Tibial nerve (tissue), 4 donors: ENCODE measurements at regions not wholly inside any gene's neighbourhood (a gene's known extent, or its start where the extent isn't known, plus 50 kb on each side); places are given as distances from the start of the nearest gene placed in this dataset.
A peak's percentile ranks its signal among the peaks of the same experiment; 100 is the strongest.

Experiments used
- DNase-seq, 2 donors: peaks; one replicate each; pipeline ENCODE4 v3.0.0-alpha.2; 2019; ENCODE audit warnings: low spot score in 2 of 2
- H3K27ac ChIP-seq, 4 donors: fragments of 200-600 bp; sonication (generic) in 3 of 4; one replicate each; pipeline ENCODE4 v1.5.1; 2017 to 2019; ENCODE audit warnings: mild to moderate bottlenecking in 1 of 4
- H3K27me3 ChIP-seq, 2 donors: fragments of 200-600 bp; sonication (generic) in 1 of 2; one replicate each; pipeline versions ENCODE4 v1.5.1 to v1.6.0; 2017 to 2019
- H3K36me3 ChIP-seq, 3 donors: fragments of 200-600 bp; sonication (generic); one replicate each; pipeline ENCODE4 v1.5.1; 2018 to 2019
- H3K4me1 ChIP-seq, 4 donors: fragments of 200-600 bp; sonication (generic) in 3 of 4; one replicate each; pipeline ENCODE4 v1.5.1; 2017 to 2019
- H3K4me3 ChIP-seq, 4 donors: fragments of 200-600 bp; sonication (generic) in 3 of 4; one replicate each; pipeline ENCODE4 v1.5.1; 2017 to 2019; ENCODE audit warnings: mild to moderate bottlenecking in 1 of 4, moderate library complexity in 1 of 4
- H3K9me3 ChIP-seq, 4 donors: fragments of 200-600 bp; sonication (generic) in 3 of 4; one replicate each; pipeline ENCODE4 v1.5.1; 2017 to 2019
- CTCF ChIP-seq, 5 experiments: fragments of 200-600 bp in 3 of 5; fragments of 450-650 bp in 2 of 5; sonication (generic) in 3 of 5; IDR thresholded peaks; one replicate each; pipeline ENCODE4 v1.5.1; 2016 to 2019; ENCODE audit warnings: antibody characterized with exemption in 5 of 5, mild to moderate bottlenecking in 3 of 5, moderate library complexity in 2 of 5
- EP300 ChIP-seq, 2 donors: sonication (generic); formaldehyde crosslinking; IDR thresholded peaks; one replicate each; pipeline ENCODE4 v1.6.1; 2017; ENCODE audit warnings: antibody characterized with exemption in 2 of 2, mild to moderate bottlenecking in 1 of 2
- POLR2A ChIP-seq, 2 donors: fragments of 450-650 bp; IDR thresholded peaks; one replicate each; pipeline ENCODE4 v1.6.1; 2017; ENCODE audit warnings: antibody characterized with exemption in 2 of 2, mild to moderate bottlenecking in 2 of 2, moderate library complexity in 2 of 2
- WGBS, 2 donors: methylation state at CpG; one replicate each; pipeline ENCODE4 v1.1.5; 2018; 5-methylcytosine and 5-hydroxymethylcytosine counted together

GRCh38 chr11:103749158-103749557 lies 287.3 kb upstream of the DDI1 start:
- Histone ChIP-seq H3K9me3 (peaks cover 0 to 29% (median 4%) of the 10 kb centered on the region in 4 donors), H3K27ac (no peak overlapping the region), H3K36me3 (no peaks in the 10 kb centered on the region), H3K4me1 (no peaks in the 10 kb centered on the region), H3K4me3 (no peak overlapping the region), H3K27me3 (no peaks in the 10 kb centered on the region)
- no peak for DNase-seq
- WGBS, 2 donors = 55 to 63% methylated on average over 1 of the region's 1 CpG
- no peak for TF ChIP-seq POLR2A (IDR thresholded peaks at IDR 0.05)

DNA sequence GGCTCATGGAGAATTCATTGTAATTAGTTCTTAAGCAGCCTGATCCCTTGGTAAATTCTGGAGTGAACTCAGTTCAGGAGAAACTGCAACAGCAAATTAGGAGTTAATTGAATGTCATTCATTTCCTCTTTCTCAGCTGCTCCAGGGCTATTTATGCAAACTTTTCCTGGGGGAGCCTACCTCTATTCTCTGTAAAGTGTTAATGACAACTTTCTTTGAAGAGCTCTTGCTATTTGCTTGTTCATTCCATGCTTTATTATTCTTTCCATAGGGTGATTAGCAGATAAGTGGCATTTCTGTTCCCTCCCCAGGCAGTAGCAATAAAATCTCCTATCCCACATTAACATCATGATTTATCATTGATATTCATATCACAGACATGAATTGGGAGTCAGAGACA lies 267.6 kb upstream of the DDI1 start:
- no peaks in the 10 kb centered on the region for H3K9me3 ChIP-seq
- no peak overlapping the region for H3K27ac ChIP-seq
- DNase-seq = no peak
- peaks cover 0 to 4% (median 0%) of the 10 kb centered on the region in 4 donors for H3K4me1 ChIP-seq
- no peak overlapping the region for H3K4me3 ChIP-seq
- TF ChIP-seq EP300 (IDR thresholded peaks at IDR 0.05) = no peak
- no peak for TF ChIP-seq CTCF (IDR thresholded peaks at IDR 0.05)
- no peak for TF ChIP-seq POLR2A (IDR thresholded peaks at IDR 0.05)
- H3K27me3 ChIP-seq = no peaks in the 10 kb centered on the region
- no peaks in the 10 kb centered on the region for H3K36me3 ChIP-seq

DNA sequence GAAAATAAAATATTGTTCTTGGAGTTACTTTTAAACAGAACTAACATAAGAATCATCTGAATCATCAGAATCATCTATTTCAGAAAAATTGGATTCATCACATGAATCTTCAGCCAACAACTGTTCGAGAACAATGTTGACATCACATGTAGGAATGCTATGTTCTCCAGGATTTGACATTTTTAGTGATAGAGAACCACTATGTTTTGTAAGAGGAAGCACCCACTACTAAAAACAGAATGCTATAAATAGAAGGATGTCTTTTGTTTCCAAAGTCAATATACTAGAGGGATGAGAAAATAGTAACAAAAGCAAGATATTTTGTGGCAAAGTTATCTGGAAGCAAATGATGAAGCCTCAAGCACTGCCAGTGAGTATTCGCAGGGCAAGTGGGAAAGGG lies 263.4 kb upstream of the DDI1 start:
- TF ChIP-seq CTCF (IDR thresholded peaks at IDR 0.05) = no peak
- TF ChIP-seq POLR2A (IDR thresholded peaks at IDR 0.05) = no peak
- peak; percentile 87 to 95 for TF ChIP-seq EP300 (IDR thresholded peaks at IDR 0.05)
- Histone ChIP-seq H3K27ac (peak overlapping the region in 2 of 4 donors; percentile 51 to 52), H3K9me3 (no peaks in the 10 kb centered on the region), H3K4me1 (peaks cover 0 to 4% (median 0%) of the 10 kb centered on the region in 4 donors), H3K4me3 (no peak overlapping the region), H3K27me3 (no peaks in the 10 kb centered on the region), H3K36me3 (no peaks in the 10 kb centered on the region)
- 48 to 49% methylated on average over 2 of the region's 2 CpGs for WGBS, 2 donors
- no peak for DNase-seq

- no peaks in the 10 kb centered on the region for H3K27me3 ChIP-seq
- 95 to 96% methylated on average over 13 of the region's 13 CpGs for WGBS, 2 donors
- H3K27ac ChIP-seq = peak overlapping the region in 2 of 4 donors; percentile 51 to 52
- no peaks in the 10 kb centered on the region for H3K36me3 ChIP-seq
- no peaks in the 10 kb centered on the region for H3K9me3 ChIP-seq
- DNase-seq = no peak
- TF ChIP-seq CTCF (IDR thresholded peaks at IDR 0.05) = no peak
- no peak for TF ChIP-seq POLR2A (IDR thresholded peaks at IDR 0.05)
- TF ChIP-seq EP300 (IDR thresholded peaks at IDR 0.05) = no peak
- H3K4me3 ChIP-seq = no peak overlapping the region
- peaks cover 0 to 4% (median 0%) of the 10 kb centered on the region in 4 donors for H3K4me1 ChIP-seq
Observed at GRCh38 chr11:103773537-103773936, 262.9 kb upstream of the DDI1 start.

DNA sequence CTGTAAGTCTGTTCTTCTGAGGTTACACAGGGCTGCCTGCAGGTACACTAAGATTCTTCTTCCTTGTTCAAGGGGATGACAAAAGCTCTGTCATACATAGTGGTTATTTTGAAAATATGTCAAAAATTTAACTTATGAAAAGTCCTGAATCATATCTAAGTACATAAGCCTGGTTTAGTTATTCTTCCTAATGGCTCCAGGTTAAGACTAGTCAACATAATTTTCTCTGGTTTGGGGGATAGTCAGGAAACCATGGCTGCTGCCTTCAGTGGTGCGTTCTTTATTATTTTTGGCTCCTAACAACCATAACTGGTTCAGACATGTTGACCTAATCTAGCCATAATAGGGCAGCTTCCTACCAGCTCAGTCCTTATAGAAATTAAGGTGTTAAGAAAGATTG lies 257.4 kb upstream of the DDI1 start:
- no peak for TF ChIP-seq CTCF (IDR thresholded peaks at IDR 0.05)
- TF ChIP-seq POLR2A (IDR thresholded peaks at IDR 0.05) = no peak
- TF ChIP-seq EP300 (IDR thresholded peaks at IDR 0.05) = no peak
- Histone ChIP-seq H3K9me3 (no peaks in the 10 kb centered on the region), H3K4me3 (no peak overlapping the region), H3K27ac (no peak overlapping the region), H3K27me3 (no peaks in the 10 kb centered on the region), H3K36me3 (no peaks in the 10 kb centered on the region), H3K4me1 (no peaks in the 10 kb centered on the region)
- no peak for DNase-seq
- 70 to 77% methylated on average over 1 of the region's 1 CpG for WGBS, 2 donors

DNA sequence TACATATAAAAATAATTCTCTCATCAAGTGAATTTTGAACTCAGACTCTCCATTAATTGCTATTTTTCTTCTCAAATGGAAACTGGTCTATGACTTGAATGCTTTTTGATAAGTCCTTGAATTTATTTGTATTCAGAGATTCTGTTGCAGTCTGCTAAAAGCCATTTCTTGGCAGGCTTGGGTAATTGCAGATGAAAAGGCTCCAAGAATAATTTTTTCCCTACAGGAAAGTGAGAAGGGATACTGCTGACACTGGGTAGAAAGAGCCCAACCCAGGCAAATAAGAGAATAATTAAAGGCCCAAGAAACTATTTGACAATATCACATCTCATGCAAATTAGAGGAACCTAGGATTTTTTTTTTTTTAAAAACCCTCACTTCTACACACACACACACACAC lies 246.5 kb upstream of the DDI1 start:
- Histone ChIP-seq H3K4me3 (no peak overlapping the region), H3K4me1 (no peaks in the 10 kb centered on the region), H3K27me3 (no peaks in the 10 kb centered on the region), H3K9me3 (peaks cover 0 to 17% (median 0%) of the 10 kb centered on the region in 4 donors), H3K27ac (no peak overlapping the region), H3K36me3 (no peaks in the 10 kb centered on the region)
- DNase-seq = no peak
- no peak for TF ChIP-seq POLR2A (IDR thresholded peaks at IDR 0.05)
- no peak for TF ChIP-seq EP300 (IDR thresholded peaks at IDR 0.05)
- TF ChIP-seq CTCF (IDR thresholded peaks at IDR 0.05) = no peak
